HG02943 (cell line): ENCODE measurements at regions not wholly inside any gene's neighbourhood (a gene's known extent, or its start where the extent isn't known, plus 50 kb on each side); places are given as distances from the start of the nearest gene placed in this dataset.

Experiments
- ATAC-seq: cut with Tn5 transposase; IDR thresholded peaks from one replicate; pipeline ENCODE4 v1.9.1; 2021; ENCODE audit warnings: mild to moderate bottlenecking, low read depth, moderate library complexity; ENCODE audit not compliant: unreplicated experiment

DNA sequence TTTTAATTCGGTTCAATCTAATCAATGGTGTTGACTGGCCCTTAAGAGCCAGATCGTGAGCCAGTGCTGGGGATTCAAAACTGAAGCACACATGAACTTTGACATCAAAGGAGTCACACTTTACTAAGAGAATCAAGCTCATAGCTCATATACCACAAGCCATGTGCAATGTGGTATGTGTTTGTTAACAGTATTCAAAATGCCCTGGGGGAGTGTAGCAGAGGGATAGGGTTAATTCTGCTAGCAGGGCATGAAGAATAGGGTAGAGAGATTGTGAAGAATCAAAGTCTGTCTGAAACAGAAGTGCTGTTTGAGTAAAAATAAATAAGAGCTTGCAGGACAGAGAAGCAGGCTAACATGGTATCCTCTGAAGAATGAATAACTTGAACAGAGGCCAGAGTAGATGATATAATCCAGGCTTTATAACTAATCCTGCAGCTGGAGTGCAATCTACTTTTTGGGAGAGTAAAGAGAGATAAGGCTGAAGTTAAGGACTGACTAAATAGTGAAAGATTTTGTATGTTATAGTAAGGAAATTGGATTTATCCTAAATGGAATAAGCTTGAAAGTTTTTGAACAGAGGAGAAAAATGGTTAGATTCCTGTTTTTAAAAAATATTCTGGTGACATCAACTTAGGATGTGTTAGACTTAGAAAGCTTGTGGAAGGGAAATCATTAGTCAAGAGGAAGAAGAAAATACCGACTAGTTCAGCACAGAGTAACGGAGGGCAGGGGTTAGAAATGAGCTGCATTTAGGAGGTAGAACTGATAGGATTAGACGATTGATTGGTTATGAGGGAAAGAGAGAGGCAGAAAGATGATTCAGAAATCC lies 292.0 kb downstream of the NFKBIZ start:
- no peak for ATAC-seq

DNA sequence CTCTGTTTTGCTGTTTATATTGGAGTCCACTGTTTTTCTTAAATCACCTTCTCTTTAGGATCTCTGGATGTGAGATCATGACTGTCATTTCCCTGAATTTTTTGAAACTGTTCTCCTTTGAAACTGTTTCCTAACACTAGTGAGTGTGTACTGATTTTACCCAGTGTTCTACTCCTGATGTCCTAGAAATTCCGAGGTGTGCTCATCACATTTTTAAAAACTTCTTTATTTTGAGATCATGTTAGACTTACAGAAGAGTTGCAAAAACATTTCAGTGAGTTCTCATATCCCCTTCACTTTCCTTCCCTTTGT lies 292.6 kb downstream of the NFKBIZ start:
- no peak for ATAC-seq

DNA sequence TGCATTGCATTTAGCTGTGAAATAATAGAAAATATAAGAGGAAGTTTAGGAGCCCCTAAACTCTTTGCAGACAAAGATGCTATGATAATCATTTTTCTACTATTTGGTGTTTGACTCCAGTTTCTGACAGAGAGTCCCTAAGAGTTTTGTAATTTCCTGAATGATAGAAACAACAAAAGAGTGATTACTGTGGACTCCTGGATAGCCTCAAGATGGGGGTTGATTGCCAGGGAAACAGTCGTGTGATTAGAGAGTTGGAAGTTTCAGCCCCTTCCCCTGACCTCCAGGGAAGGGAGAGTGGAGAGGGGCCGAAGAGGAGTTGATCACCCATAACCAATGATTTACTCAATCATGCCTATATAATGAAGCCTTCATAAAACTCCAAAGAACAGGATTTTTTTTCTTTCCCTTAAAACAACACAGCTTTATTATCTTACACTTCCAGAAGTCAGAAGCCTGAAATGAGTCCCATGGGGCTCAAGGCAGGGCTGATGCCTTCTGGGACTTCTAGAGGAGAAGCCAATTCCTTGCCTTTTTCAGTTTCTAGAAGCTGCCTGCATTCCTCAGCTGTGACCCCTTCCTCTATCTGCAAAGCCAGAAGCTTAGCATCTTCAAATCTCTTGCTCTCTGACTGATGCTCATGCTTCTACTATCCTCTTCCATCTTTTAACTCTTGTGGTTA lies 292.3 kb upstream of the ZPLD1 start:
- no peak for ATAC-seq

DNA sequence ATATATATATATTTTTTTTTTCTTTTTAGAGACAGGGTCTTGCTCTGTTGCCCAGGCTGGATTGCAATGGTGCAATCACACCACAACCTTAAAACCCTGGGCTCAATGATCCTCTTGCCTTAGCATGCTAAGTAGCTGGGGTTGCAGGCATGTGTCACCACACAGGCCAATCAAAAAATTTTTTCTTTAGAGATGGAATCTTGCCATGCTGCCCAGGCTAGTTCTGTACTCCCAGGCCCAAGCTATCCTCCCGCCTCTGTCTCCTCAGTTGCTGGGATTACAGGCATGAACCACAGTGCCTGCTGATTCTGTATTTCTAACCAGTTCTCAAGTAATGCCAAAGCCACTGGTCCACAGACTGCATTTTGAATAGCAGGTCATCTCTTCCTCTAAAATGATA lies 291.3 kb upstream of the ZPLD1 start:
- ATAC-seq = no peak

DNA sequence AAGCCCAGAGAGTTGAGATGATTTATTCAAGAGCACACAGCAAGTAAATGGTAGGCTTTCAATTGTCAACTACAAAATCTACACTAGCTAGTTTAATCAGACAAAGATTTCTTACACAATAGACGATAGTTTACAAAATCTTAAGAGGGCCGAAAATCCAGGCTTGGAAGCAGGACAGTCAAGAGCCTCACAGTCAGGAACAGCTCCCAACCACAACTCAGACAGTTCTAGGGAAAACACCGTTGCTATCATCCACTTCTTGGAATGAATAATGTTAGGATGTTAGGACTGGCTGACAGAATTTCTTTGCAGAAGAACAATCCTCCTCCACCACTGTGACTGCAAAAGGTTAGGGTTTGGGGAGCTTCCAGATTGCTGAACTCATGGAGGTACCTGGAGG lies 290.8 kb upstream of the ZPLD1 start:
- no peak for ATAC-seq

DNA sequence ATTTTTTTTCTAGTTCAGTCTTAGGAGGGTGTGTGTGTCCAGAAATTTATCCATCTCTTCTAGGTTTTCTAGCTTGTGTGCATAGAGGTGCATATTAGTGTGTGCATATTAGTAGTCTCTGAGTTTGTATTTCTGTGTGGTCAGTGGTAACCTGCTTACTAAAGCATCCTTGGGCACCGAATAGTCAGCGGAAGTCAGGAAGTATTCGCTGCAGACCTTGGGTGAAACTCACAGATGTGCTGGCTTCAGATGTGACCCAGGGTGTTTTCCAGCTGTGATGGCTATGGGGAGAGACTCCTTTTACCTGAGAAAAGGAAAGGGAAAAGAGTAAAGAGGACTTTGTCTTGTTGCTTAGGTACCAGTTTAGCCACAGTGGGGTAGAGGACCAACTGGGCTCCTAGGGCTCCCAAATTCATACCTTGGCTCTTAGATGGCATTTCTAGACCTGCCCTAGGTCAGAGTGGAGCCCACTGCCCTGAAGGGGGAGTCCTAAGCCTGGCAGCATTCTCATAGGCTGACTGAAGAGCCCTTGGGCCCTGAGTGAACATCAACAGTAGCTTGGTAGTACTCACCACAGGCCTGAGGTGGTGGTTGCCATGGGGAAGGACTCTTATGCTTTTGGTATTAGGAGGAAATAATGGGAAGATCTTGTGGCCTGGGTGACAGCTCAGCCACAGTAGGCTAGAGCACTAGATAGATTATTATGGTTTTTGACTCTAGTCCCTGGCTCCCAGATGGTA lies 286.0 kb upstream of the ZPLD1 start:
- ATAC-seq = no peak

DNA sequence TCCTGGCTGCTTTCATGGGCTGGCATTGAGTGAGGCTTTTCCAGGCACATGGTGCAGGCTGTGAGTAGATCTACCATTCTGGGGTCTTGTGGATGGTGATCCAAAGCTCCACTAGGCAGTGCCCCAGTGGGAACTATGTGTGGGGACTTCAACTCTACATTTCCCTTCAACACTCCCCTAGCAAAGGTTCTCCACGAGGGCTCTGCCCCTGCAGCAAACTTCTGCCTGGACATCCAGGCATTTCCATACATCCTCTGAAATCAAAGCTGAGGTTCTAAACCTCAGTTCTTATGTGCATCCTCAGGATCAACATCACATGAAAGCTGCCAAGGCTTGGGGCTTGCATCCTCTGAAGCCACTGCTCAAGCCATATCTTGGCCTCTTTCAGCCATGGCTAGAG lies 282.9 kb upstream of the ZPLD1 start:
- no peak for ATAC-seq

DNA sequence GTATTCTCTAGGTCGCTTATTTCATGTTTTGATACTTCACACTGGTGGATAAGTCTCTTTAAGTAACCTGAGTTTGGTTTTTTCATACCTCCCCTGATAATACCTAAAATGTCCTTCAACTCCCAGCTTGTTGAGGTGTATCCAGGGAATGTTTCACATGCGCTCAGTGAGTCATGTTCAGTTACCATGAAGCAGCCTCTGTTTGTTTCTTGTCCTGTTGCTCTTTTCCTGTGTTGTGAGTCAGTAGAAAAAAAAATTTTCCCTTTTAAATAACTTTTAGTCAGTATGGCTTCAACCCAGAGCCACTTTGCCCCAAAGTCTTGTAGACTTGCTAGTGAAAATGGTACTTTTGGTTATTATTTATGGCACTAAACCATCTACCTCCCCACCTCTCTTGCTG lies 278.4 kb upstream of the ZPLD1 start:
- no peak for ATAC-seq

DNA sequence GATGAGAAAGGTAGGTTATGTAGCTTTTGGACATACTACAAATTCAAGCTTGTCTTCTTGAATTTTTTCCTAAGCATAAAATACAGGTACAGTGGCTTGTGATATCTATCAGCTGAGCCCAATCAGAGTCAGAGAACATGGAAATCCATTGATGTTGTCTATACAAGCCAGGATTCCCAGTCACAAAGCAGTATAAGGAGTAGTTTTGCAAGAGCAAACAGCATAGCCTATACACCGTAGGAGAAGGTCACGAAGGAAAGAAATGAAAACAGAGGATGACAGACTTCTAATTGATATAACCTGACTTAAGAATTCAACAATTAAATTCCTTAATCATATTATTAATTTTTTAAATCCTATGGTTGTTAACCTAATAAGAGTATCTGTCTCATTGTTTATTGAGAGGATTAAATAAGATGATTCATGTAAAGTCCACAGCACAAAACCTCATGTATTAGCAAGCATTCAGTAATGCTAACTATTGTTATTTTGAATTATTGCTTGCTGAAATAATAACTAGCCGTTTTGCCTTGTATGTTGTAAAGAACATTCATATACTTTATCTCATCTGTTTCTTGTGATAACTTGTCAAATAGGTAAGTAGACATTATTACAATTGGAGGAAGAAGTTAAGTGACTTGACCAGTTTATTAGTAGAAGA lies 276.6 kb upstream of the ZPLD1 start:
- no peak for ATAC-seq

DNA sequence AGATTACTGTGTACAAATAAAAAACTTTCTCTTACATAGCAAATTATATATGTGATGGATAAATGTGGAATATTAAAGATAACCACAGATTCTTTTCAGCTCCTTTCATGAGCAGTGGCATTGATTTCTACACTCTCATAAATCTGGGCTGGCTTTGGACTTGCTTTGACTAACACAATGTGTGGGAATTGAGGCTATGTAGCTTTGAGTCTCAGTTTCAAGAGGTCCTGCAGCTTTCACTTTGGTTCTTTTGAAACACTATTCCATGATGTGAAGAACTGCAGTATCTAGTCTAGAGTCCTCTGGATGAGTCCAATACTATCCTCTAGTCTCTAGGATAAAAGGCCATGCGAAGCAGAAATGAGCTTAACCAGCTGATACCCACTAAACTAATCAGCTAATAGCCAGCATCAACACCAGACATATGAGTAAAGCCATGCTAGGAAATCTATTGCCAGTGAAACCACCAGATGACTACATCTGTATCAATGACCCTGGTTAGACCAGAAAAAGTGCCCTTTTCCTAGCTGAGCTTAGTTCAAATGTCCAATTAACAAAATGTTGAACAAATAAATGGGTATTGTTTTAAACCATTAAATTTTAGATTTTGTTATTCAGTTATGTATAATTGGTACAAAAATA lies 274.9 kb upstream of the ZPLD1 start:
- ATAC-seq = no peak

DNA sequence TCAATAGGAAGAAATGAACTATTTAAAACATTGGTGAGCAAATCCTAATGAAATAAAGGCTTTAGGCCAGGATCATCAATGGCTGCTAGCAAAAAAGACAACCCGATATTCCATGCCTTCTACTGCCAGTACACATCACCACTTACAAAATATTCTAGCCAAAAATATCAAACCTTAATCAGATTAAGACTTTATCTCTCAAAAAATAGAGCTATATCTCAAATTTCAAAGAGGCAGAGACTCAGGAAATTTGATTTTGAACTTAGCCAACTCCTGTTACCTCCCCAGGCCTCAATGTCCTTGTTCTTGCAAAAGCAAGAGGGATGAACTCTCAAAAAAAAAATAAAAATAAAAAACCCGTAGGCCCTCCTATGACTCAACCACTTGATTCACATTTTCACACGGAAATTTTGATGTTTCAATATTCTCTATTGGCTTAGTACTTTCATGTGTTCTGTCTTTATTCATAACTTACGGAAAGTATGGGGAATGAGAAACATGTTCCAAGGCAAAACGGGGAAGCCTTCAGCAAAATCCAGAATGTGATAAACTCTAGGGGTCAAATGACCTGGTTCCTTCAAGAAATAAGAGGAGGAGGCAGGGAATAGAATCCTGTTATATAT lies 273.3 kb upstream of the ZPLD1 start:
- no peak for ATAC-seq

DNA sequence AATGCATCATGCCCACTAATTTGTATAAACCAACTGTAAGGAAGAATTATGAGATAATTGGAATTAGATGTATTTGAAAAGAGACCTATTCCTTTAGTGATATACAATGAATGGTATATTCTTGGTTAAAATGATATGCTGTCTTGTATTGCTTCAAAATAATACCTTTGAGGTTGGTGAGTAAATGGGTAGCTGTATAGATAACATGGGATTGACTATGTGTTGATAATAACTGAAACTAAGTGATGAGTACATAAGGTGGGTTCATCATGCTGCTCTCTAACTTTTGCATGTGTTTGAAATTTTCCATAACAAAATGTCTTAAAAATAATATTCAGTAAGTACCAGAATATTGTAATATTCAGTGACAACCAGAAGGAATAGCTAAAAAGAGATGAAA lies 272.6 kb upstream of the ZPLD1 start:
- ATAC-seq = no peak

DNA sequence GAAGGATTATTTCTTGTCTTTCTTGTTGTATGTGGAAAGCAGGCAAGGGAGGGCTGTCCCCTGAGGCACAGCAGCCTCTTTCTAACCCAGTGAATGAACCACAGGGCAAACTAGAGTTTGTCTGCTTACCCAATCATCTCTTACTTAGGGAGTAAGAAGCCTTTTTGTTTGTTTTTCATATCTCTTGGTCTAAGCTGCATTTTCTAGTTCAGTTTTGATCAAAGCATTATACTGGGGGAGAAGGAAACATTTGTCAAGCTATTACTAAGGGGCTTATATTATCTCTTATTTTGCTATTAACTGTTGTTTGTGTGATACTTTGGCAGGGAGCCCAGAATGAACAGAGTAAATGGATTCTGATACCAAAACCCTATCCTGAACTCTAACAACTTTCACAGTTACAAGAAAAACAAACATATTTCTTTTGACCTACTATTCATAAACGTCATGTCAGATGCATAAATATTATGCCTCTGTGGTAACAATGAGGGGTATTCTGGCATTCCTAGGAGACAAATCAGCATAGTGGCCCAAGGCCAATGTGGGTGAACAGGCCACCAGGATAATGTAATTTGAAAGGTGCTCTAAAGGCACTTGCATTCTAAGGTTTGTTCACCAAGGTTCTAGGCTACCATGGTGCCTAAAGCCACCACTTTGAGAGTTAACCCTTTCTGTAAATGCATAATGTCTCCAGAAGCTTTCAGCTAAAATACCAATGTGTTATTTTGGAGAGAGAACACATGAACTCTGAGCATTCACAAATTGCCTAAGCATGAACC lies 271.6 kb upstream of the ZPLD1 start:
- no peak for ATAC-seq

DNA sequence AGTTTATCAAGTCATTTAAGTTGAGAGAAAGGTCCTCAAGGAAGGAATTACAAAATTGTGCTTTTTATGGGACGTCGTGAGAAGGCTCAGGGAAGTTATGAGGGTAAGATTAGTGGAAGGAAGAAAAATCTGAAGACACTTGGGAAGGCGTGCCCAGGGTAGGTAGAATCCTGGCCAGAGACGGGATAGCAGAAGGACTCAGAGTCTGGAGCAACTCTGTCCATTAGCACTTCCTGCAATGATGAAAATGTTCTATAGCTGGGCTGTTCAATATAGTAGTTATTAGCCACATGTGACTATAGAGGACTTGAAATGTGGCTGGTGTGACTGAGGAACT lies 271.0 kb upstream of the ZPLD1 start:
- no peak for ATAC-seq

DNA sequence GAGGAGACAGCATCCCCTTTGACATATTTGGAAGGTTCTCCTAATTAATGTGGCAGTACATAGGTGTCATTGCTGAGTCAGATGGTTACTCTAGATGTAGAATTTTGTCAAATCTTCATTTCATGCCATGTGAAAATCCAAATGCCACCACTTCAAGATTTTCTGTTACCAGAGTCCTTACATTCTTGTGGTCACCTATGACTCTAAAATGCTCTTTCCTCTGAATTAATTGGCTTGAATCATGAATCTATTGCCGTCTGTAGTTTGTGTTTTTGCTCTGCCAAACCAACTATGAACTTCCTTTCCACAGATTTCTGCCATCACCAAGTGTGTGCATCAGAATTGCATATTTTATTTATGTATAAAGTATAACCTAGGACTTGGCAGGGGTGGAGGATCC lies 269.4 kb upstream of the ZPLD1 start:
- ATAC-seq = no peak

DNA sequence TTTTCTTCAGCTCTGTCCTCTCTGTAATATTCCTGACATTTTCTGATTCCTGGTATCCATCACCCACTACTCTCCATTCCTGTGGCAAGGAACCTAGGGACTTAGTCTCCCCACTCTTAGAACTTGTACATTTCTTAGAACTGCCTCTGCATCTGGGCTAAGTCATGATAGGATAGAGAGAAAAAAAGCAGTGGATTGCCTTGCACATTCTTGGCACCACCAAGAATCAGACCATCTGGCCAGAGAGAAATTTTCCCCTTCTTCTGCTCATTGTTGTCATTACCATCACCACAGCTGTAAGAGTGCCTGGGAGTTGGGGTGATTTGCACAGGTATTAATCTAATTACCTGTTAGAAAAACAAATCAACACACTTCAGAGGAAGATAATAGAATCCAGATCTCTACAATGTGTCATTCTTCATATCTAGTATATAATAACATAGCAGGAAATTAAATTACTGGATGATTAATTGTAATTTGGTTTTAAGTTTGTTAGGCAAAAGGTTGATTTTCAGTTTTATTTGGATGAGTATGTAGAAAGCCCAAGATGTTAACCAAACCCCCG lies 264.8 kb upstream of the ZPLD1 start:
- no peak for ATAC-seq

DNA sequence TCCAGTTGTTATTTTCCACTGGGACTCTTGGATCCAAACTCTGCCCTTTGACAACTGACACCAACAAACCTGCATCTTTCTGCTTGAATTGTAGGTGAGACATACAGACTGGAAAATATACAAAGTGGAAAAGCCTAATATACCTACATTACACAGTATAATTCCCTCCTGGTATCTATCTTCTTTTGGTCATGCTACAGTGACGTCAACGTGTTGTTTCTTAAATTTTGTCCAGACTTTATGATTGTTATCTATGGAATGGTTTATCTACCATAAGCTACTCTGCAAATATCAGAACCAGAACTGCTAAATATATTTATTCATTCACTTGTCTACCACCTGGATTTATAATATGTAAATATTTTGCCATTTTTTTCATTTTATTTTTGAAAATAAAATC lies 264.3 kb upstream of the ZPLD1 start:
- no peak for ATAC-seq

DNA sequence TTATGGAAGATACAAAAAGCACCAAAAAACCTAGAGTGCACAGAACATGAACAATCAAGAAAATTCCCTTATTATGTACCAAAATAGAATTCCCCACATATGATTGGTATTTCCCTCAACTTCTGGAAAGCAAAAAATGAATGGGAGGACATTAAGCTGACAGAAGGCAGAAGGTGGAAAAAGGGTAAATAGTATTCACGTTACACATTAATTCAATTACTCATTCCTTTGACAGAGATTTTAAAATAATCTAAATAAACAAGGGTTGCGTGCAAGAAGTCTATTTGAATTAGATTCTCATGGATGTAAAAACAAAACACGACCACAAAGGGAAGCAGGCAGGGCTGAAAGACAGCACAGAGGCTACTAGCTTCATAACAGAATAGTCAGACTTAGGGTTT lies 260.5 kb upstream of the ZPLD1 start:
- no peak for ATAC-seq

DNA sequence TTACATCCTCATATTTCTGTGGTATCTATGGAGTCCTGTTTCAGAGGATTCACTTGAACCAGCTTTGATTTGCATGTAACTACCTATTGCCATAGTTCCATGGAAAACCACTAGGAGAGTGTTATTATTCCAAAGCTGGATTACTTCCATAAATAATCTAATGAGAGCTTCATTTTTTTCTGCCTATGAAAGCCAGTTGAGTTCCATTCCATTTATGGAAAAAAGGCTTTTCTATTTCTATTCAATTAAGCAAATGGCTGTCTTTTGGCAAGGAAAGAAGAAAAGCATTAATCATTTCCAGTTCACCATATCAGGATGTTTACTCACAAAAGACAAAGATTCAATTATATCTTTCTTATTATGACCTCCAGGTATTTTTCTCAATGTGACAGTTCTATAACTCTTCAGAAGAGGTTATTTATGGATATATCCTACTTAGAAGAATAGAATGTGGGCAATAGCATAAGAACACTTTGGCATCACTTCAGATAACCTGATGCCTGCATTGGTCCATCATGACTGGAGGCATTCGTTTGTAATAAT lies 259.9 kb upstream of the ZPLD1 start:
- no peak for ATAC-seq
